Esophagus muscularis mucosa (tissue), 4 donors: ENCODE measurements at regions not wholly inside any gene's neighbourhood (a gene's known extent, or its start where the extent isn't known, plus 50 kb on each side); places are given as distances from the start of the nearest gene placed in this dataset.

ENCODE experiments used
- DNase-seq: peaks from one replicate; pipeline ENCODE4 v3.0.0-alpha.2; 2017; ENCODE audit errors: extremely low spot score
- H3K27ac ChIP-seq, 4 donors: fragments of 200-600 bp; sonication (generic); replicated peaks in 1 of 4; 1 replicate in 3 of 4; 2 replicates in 1 of 4; pipeline ENCODE4 v1.5.1; 2016 to 2019; ENCODE audit warnings: mild to moderate bottlenecking in 1 of 4
- H3K27me3 ChIP-seq, 4 donors: fragments of 200-600 bp; sonication (generic); one replicate each; pipeline versions ENCODE4 v1.5.1 to v1.6.0; 2016 to 2019
- H3K36me3 ChIP-seq, 4 donors: fragments of 200-600 bp; sonication (generic); one replicate each; pipeline ENCODE4 v1.5.1; 2016 to 2019
- H3K4me1 ChIP-seq, 4 donors: fragments of 200-600 bp; sonication (generic); one replicate each; pipeline ENCODE4 v1.5.1; 2016 to 2019
- H3K4me3 ChIP-seq, 4 donors: fragments of 200-600 bp; sonication (generic); 1 replicate in 2 of 4; 2 replicates in 2 of 4; pipeline ENCODE4 v1.5.1; 2016 to 2019; ENCODE audit warnings: mild to moderate bottlenecking in 4 of 4, moderate library complexity in 1 of 4
- H3K9me3 ChIP-seq, 4 donors: fragments of 200-600 bp; sonication (generic); 1 replicate in 3 of 4; 2 replicates in 1 of 4; pipeline ENCODE4 v1.5.1; 2016 to 2019
- EP300 ChIP-seq: sonication (generic); formaldehyde crosslinking; IDR thresholded peaks from one replicate; pipeline ENCODE4 v1.6.1; 2017; ENCODE audit warnings: antibody characterized with exemption
- POLR2A ChIP-seq: fragments of 450-650 bp; IDR thresholded peaks from one replicate; pipeline ENCODE4 v1.6.1; 2017; ENCODE audit warnings: antibody characterized with exemption, moderate library complexity, mild to moderate bottlenecking, low read depth
- POLR2AphosphoS5 ChIP-seq, 2 donors: sonication (generic); formaldehyde crosslinking; IDR thresholded peaks; one replicate each; pipeline ENCODE4 v1.6.1; 2017; ENCODE audit warnings: antibody characterized with exemption in 2 of 2
- WGBS: methylation state at CpG from one replicate; pipeline ENCODE4 v1.1.5; 2018; 5-methylcytosine and 5-hydroxymethylcytosine counted together
- intact Hi-C: fragments of 100-400 bp; cut with DNase I; formaldehyde crosslinking; loops from one replicate; pipeline ENCODE4 v1.15.1; 2023
- TF ChIP-seq, protein P1 (sequence below), 3 experiments: fragments of 200-600 bp in 2 of 3; fragments of 450-650 bp in 1 of 3; sonication (generic) in 2 of 3; IDR thresholded peaks; one replicate each; pipeline ENCODE4 v1.5.1; 2017 to 2019; ENCODE audit warnings: antibody characterized with exemption in 3 of 3, mild to moderate bottlenecking in 2 of 3, moderate library complexity in 1 of 3

DNA sequence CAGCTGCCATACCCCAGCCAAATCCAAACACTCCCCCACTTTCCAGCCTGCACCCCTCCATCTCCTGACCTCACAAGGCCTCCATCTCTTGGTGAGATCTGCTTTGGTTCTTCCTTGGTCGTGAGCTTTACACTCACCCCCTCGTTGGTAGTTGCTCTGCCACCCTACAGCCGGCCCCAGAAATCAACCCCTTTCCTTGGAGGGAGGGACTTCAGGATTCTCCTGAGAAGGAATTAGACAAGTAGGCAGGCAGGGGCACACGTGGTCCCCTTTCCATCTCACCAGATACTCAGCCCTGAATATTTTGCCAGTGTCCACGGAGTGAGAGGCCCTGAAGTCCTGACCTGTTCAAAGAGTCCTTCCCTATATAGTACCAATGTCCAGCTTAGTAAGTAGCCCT lies 120.0 kb upstream of the PWP1 start:
- Histone ChIP-seq H3K4me1 (no peaks in the 10 kb centered on the region), H3K27ac (no peak overlapping the region), H3K36me3 (no peaks in the 10 kb centered on the region), H3K9me3 (no peaks in the 10 kb centered on the region), H3K4me3 (no peak overlapping the region), H3K27me3 (no peaks in the 10 kb centered on the region)
- TF ChIP-seq POLR2AphosphoS5 (IDR thresholded peaks at IDR 0.05): no peak
- no peak for TF ChIP-seq EP300
- TF ChIP-seq, protein P1, sequence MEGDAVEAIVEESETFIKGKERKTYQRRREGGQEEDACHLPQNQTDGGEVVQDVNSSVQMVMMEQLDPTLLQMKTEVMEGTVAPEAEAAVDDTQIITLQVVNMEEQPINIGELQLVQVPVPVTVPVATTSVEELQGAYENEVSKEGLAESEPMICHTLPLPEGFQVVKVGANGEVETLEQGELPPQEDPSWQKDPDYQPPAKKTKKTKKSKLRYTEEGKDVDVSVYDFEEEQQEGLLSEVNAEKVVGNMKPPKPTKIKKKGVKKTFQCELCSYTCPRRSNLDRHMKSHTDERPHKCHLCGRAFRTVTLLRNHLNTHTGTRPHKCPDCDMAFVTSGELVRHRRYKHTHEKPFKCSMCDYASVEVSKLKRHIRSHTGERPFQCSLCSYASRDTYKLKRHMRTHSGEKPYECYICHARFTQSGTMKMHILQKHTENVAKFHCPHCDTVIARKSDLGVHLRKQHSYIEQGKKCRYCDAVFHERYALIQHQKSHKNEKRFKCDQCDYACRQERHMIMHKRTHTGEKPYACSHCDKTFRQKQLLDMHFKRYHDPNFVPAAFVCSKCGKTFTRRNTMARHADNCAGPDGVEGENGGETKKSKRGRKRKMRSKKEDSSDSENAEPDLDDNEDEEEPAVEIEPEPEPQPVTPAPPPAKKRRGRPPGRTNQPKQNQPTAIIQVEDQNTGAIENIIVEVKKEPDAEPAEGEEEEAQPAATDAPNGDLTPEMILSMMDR (IDR thresholded peaks at IDR 0.05): no peak
- no peak for TF ChIP-seq POLR2A
- intact Hi-C loops: no loop called here
- 66% methylated on average over 5 of the region's 5 CpGs for WGBS
- no peak for DNase-seq

DNA sequence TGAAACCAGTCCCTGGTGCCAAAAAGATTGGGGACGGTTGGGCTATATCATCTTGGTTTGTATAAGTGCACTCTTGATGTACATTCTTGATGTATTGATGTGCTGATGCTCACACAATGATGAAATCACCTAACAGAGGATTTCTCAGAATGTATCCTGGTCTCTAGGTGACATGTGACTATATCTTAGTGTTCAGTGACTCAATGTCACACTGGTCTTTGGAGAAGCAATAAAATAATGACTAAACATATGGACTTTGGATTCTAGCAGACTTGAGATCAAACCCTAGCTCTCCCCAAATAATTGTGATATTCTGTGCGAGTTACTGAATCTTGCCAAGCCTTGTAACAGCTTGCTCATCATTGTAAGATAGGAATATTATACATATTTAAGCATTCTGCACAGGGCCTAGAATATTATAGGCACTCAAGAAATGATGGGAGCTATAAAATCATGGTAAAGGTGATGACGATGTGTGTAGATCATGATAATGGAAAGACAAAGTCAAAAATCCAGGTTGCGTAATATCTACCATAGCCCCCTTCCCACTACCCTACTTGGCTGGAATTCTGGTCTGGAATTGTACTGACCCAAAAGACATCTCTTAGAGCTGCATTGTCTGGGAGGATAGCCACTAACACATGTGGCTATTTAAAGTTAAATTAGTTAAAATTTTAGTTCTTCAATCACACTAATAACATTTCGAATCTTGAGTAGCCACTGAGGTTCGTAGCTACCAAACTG lies 117.6 kb upstream of the PWP1 start:
- WGBS: 94% methylated on average over 6 of the region's 6 CpGs
- intact Hi-C loops: no loop called here
- no peak for DNase-seq
- no peaks in the 10 kb centered on the region for H3K9me3 ChIP-seq
- H3K27me3 ChIP-seq: peaks cover 0 to 4% (median 0%) of the 10 kb centered on the region in 4 donors
- H3K36me3 ChIP-seq: no peaks in the 10 kb centered on the region
- H3K27ac ChIP-seq: no peak overlapping the region
- TF ChIP-seq POLR2AphosphoS5 (IDR thresholded peaks at IDR 0.05) (no peak), POLR2A (no peak), EP300 (no peak)
- TF ChIP-seq, protein P1 (IDR thresholded peaks at IDR 0.05): no peak
- no peaks in the 10 kb centered on the region for H3K4me1 ChIP-seq
- no peak overlapping the region for H3K4me3 ChIP-seq

DNA sequence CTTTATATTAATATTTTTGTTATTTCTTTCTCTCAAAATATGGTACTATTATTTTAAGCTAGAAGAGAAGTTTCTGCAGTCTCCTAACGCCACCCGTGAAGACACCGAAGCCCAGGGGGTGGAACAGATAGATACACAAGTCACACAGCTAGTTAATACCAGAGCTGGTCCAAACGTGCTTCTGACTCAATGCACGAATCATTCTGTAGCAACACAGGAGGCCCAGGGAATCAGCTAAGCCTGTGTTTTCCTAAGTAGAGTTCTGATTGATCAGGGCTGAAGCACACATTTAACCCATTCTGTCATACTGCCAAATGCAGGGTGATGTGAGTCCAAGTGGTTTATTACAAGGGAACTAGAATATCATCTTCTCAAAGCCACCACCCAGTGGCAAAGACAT lies 116.9 kb upstream of the PWP1 start:
- intact Hi-C loops: no loop called here
- WGBS: 73% methylated on average over 5 of the region's 5 CpGs
- Histone ChIP-seq H3K4me3 (no peak overlapping the region), H3K36me3 (no peaks in the 10 kb centered on the region), H3K4me1 (no peaks in the 10 kb centered on the region), H3K27ac (no peak overlapping the region), H3K9me3 (no peaks in the 10 kb centered on the region), H3K27me3 (peaks cover 0 to 5% (median 0%) of the 10 kb centered on the region in 4 donors)
- DNase-seq: no peak
- no peak for TF ChIP-seq EP300
- TF ChIP-seq POLR2AphosphoS5 (IDR thresholded peaks at IDR 0.05): no peak
- TF ChIP-seq, protein P1 (IDR thresholded peaks at IDR 0.05): no peak
- TF ChIP-seq POLR2A: no peak

DNA sequence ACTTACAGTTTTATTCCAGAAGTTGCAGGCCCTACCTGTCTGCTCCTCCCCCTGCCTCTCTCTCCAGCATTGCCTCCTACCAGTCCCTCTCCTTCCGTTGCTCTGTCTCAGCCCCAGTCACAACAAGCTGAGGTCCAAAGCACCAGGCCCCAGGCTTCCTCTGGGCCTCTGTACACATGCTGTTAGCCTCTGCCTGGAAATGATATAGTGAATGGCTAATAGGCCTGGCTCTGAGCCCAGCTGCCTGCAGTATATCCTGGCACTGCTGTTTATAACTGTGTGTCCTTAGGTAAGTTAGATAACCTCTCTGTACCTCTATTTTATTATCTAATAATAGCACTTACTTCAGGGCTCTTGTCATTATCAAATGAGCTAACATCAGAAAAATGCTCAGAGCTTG lies 114.9 kb upstream of the PWP1 start:
- 43% methylated on average over 1 of the region's 1 CpG for WGBS
- no peaks in the 10 kb centered on the region for H3K9me3 ChIP-seq
- H3K4me1 ChIP-seq: no peaks in the 10 kb centered on the region
- intact Hi-C loops: no loop called here
- H3K4me3 ChIP-seq: no peak overlapping the region
- peaks cover 0 to 5% (median 0%) of the 10 kb centered on the region in 4 donors for H3K27me3 ChIP-seq
- no peak overlapping the region for H3K27ac ChIP-seq
- H3K36me3 ChIP-seq: no peaks in the 10 kb centered on the region
- DNase-seq: no peak
- TF ChIP-seq EP300 (no peak), POLR2A (no peak), POLR2AphosphoS5 (IDR thresholded peaks at IDR 0.05) (no peak)
- TF ChIP-seq, protein P1 (IDR thresholded peaks at IDR 0.05): no peak

DNA sequence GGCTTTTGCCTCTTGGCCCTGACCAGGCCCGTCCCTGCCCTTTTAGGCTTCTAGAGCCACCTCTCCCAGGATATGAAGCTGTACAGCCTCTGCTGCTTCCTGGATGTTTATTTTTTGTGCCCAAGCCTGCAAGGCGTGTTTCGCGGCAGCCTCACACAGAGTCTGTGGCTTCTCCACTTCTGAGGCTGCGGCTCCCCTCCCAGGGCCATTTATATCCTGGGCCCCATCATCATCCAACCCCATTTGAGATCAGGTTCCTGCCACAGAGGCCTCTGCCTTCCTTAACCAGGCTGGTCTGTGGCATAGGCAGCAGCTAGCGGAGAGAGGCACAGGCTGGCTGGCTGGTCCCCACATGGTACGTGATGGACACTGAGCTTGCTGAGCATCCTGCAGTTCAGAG lies 114.1 kb upstream of the PWP1 start:
- Histone ChIP-seq H3K27ac (no peak overlapping the region), H3K4me1 (no peaks in the 10 kb centered on the region), H3K9me3 (no peaks in the 10 kb centered on the region), H3K27me3 (peaks cover 0 to 5% (median 0%) of the 10 kb centered on the region in 4 donors), H3K4me3 (no peak overlapping the region), H3K36me3 (no peaks in the 10 kb centered on the region)
- 65% methylated on average over 7 of the region's 7 CpGs for WGBS
- TF ChIP-seq POLR2A (no peak), EP300 (no peak), POLR2AphosphoS5 (IDR thresholded peaks at IDR 0.05) (no peak)
- TF ChIP-seq, protein P1 (IDR thresholded peaks at IDR 0.05): no peak
- DNase-seq: no peak
- intact Hi-C loops: no loop called here
